DOHH2 (cell line): ENCODE measurements at regions not wholly inside any gene's neighbourhood (a gene's known extent, or its start where the extent isn't known, plus 50 kb on each side); places are given as distances from the start of the nearest gene placed in this dataset.

Experiments used
- H3F3A ChIP-seq: fragments of 200-600 bp; sonication (generic), shearing (Covaris generic); 2 replicates; pipeline ENCODE4 v1.6.0; 2016; ENCODE audit warnings: antibody characterized with exemption, mild to moderate bottlenecking; ENCODE audit not compliant: control insufficient read depth, insufficient read depth
- H3K27ac ChIP-seq: fragments of 200-600 bp; sonication (generic); 2 replicates; pipeline ENCODE4 v1.5.1; 2014; ENCODE audit warnings: low read depth, mild to moderate bottlenecking, low read length, moderate library complexity
- H3K27me3 ChIP-seq: fragments of 200-600 bp; sonication (generic); 2 replicates; pipeline ENCODE4 v1.6.1; 2014; ENCODE audit warnings: mild to moderate bottlenecking, low read length, mixed read lengths; ENCODE audit not compliant: control insufficient read depth
- H3K36me3 ChIP-seq: fragments of 200-600 bp; sonication (generic); 2 replicates; pipeline ENCODE4 v1.6.1; 2014; ENCODE audit warnings: mild to moderate bottlenecking, low read length, moderate library complexity, mixed read lengths; ENCODE audit not compliant: control insufficient read depth
- H3K4me1 ChIP-seq: fragments of 200-600 bp; sonication (generic); 2 replicates; pipeline ENCODE4 v1.6.1; 2014; ENCODE audit warnings: mild to moderate bottlenecking, low read length, mixed read lengths; ENCODE audit not compliant: control insufficient read depth
- H3K4me2 ChIP-seq: fragments of 200-600 bp; sonication (generic); 2 replicates; pipeline ENCODE4 v1.6.0; 2014; ENCODE audit warnings: mild to moderate bottlenecking, low read length, moderate library complexity
- H3K4me3 ChIP-seq: fragments of 200-600 bp; sonication (generic); 2 replicates; pipeline ENCODE4 v1.5.1; 2014; ENCODE audit warnings: mild to moderate bottlenecking, low read length, mixed read lengths
- H3K79me2 ChIP-seq: fragments of 200-600 bp; sonication (generic); 2 replicates; pipeline ENCODE4 v1.6.1; 2014; ENCODE audit warnings: mild to moderate bottlenecking, low read length, mixed read lengths; ENCODE audit not compliant: control insufficient read depth
- H3K9me2 ChIP-seq: fragments of 200-600 bp; sonication (generic); replicated peaks from 2 replicates; pipeline ENCODE4 v1.6.1; 2014; ENCODE audit warnings: mild to moderate bottlenecking, low read length, mixed read lengths; ENCODE audit not compliant: control insufficient read depth
- H3K9me3 ChIP-seq: fragments of 200-600 bp; sonication (generic); 2 replicates; pipeline ENCODE4 v1.6.1; 2014; ENCODE audit warnings: antibody characterized with exemption, low read length, mixed read lengths; ENCODE audit not compliant: control insufficient read depth, insufficient read depth
- H4K20me1 ChIP-seq: fragments of 200-600 bp; sonication (generic); 2 replicates; pipeline ENCODE4 v1.6.0; 2014; ENCODE audit warnings: low read depth, mild to moderate bottlenecking, antibody characterized with exemption, low read length, moderate library complexity; ENCODE audit not compliant: control insufficient read depth, insufficient read depth
- CTCF ChIP-seq: fragments of 200-600 bp; sonication (generic); IDR thresholded peaks from one replicate; pipeline ENCODE4 v1.5.1; 2014; ENCODE audit warnings: antibody characterized with exemption, mild to moderate bottlenecking, low read depth, low read length; ENCODE audit not compliant: poor library complexity, severe bottlenecking
- EZH2phosphoT487 ChIP-seq: fragments of 200-600 bp; sonication (generic); IDR thresholded peaks from 2 replicates; pipeline ENCODE4 v1.6.1; 2017; ENCODE audit warnings: borderline replicate concordance, mild to moderate bottlenecking, antibody characterized with exemption, low read length, moderate library complexity, mixed read lengths

- Histone ChIP-seq H3K79me2 (no peaks in the 10 kb centered on the region), H3K9me3 (no peaks in the 10 kb centered on the region), H3K36me3 (no peaks in the 10 kb centered on the region), H3K9me2 (no peaks in the 10 kb centered on the region), H3K27ac (no peak overlapping the region), H4K20me1 (no peaks in the 10 kb centered on the region), H3K4me1 (no peaks in the 10 kb centered on the region), H3F3A (no peaks in the 10 kb centered on the region), H3K27me3 (no peaks in the 10 kb centered on the region), H3K4me2 (no peak overlapping the region), H3K4me3 (no peak overlapping the region)
- TF ChIP-seq CTCF (no peak), EZH2phosphoT487 (no peak)
Observed at GRCh38 chr2:65724752-65725151, 292.4 kb upstream of the SPRED2 start.

GRCh38 chr2:65724336-65724735, 291.9 kb upstream of the SPRED2 start:
- H3K79me2 ChIP-seq = no peaks in the 10 kb centered on the region
- H3K4me2 ChIP-seq = no peak overlapping the region
- no peaks in the 10 kb centered on the region for H3K9me3 ChIP-seq
- no peak overlapping the region for H3K4me3 ChIP-seq
- no peak overlapping the region for H3K27ac ChIP-seq
- no peaks in the 10 kb centered on the region for H3K36me3 ChIP-seq
- no peak for TF ChIP-seq EZH2phosphoT487
- H3K4me1 ChIP-seq = no peaks in the 10 kb centered on the region
- no peaks in the 10 kb centered on the region for H4K20me1 ChIP-seq
- H3K27me3 ChIP-seq = no peaks in the 10 kb centered on the region
- H3F3A ChIP-seq = no peaks in the 10 kb centered on the region
- H3K9me2 ChIP-seq = no peaks in the 10 kb centered on the region

- Histone ChIP-seq H4K20me1 (no peaks in the 10 kb centered on the region), H3K9me2 (no peaks in the 10 kb centered on the region), H3K4me1 (no peaks in the 10 kb centered on the region), H3K27ac (no peak overlapping the region), H3K4me2 (no peak overlapping the region), H3F3A (no peaks in the 10 kb centered on the region), H3K36me3 (no peaks in the 10 kb centered on the region), H3K79me2 (no peaks in the 10 kb centered on the region), H3K4me3 (no peak overlapping the region), H3K9me3 (no peaks in the 10 kb centered on the region), H3K27me3 (peaks cover 4% of the 10 kb centered on the region; the same call in 1 of the 2 replicates)
- TF ChIP-seq CTCF (no peak), EZH2phosphoT487 (no peak)
Observed at GRCh38 chr2:65722028-65722778, 289.8 kb upstream of the SPRED2 start.

GRCh38 chr2:65716698-65717097, 284.3 kb upstream of the SPRED2 start:
- Histone ChIP-seq H3K4me2 (no peak overlapping the region), H3K79me2 (no peaks in the 10 kb centered on the region)
- TF ChIP-seq CTCF = no peak
- TF ChIP-seq EZH2phosphoT487 = no peak

More at GRCh38 chr2:65716698-65717097, 284.3 kb upstream of the SPRED2 start:
- H3F3A ChIP-seq = no peaks in the 10 kb centered on the region
- H3K27me3 ChIP-seq = peaks cover 25% of the 10 kb centered on the region
- H3K27ac ChIP-seq = no peak overlapping the region
- H4K20me1 ChIP-seq = no peaks in the 10 kb centered on the region
- no peaks in the 10 kb centered on the region for H3K4me1 ChIP-seq
- H3K36me3 ChIP-seq = no peaks in the 10 kb centered on the region
- no peaks in the 10 kb centered on the region for H3K9me2 ChIP-seq
- no peaks in the 10 kb centered on the region for H3K9me3 ChIP-seq
- H3K4me3 ChIP-seq = no peak overlapping the region
